ENCODE measurements at regions not wholly inside any gene's neighbourhood (a gene's known extent, or its start where the extent isn't known, plus 50 kb on each side); places are given as distances from the start of the nearest gene placed in this dataset.

DNA sequence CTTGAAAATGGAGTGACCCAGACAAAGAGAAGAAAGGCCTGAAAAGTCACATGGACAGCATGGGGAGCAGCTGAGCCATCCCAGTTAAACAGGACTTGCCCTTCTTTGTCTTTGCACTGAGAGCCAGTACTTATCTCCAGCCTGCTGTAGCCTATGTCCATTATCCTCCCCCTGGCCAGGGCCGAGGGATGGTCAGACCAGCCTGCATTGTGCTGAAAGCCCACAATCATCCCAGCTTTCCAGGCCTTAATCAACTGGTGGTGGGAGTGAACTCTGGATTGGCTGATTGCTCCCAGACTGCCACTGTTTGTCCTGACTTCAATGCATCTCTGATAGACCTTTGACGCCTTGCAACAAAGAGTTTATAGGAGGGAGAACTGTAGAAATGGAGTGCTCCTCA, 453.1 kb downstream of the EPHA5 start:
- TF ChIP-seq, protein P1, sequence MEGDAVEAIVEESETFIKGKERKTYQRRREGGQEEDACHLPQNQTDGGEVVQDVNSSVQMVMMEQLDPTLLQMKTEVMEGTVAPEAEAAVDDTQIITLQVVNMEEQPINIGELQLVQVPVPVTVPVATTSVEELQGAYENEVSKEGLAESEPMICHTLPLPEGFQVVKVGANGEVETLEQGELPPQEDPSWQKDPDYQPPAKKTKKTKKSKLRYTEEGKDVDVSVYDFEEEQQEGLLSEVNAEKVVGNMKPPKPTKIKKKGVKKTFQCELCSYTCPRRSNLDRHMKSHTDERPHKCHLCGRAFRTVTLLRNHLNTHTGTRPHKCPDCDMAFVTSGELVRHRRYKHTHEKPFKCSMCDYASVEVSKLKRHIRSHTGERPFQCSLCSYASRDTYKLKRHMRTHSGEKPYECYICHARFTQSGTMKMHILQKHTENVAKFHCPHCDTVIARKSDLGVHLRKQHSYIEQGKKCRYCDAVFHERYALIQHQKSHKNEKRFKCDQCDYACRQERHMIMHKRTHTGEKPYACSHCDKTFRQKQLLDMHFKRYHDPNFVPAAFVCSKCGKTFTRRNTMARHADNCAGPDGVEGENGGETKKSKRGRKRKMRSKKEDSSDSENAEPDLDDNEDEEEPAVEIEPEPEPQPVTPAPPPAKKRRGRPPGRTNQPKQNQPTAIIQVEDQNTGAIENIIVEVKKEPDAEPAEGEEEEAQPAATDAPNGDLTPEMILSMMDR (conservative IDR thresholded peaks at IDR 0.05; ENCODE audit: low read depth, low read length): no peak
- no peak for TF ChIP-seq EZH2 (IDR thresholded peaks at IDR 0.05; ENCODE audit: low read length, unreplicated experiment)
- TF ChIP-seq EZH2phosphoT487 (IDR thresholded peaks at IDR 0.05; ENCODE audit: borderline replicate concordance, low read length): no peak
